H9 (cell line): ENCODE measurements at regions not wholly inside any gene's neighbourhood (a gene's known extent, or its start where the extent isn't known, plus 50 kb on each side); places are given as distances from the start of the nearest gene placed in this dataset.

ENCODE experiments used
- DNase-seq: peaks from one replicate; pipeline ENCODE4 v3.0.0-alpha.2; 2017
- H2AFZ ChIP-seq: one replicate; pipeline ENCODE4 v1.6.1; 2013; ENCODE audit warnings: mild to moderate bottlenecking, low read length, control low read depth, moderate library complexity
- H2AK5ac ChIP-seq: 2 replicates; pipeline ENCODE4 v1.6.1; 2013; ENCODE audit warnings: low read length, control low read depth, mixed read lengths; ENCODE audit not compliant: insufficient read length
- H2BK120ac ChIP-seq: one replicate; pipeline ENCODE4 v1.6.1; 2013; ENCODE audit warnings: low read depth, mild to moderate bottlenecking, low read length, control low read depth, inconsistent platforms; ENCODE audit not compliant: poor library complexity, severe bottlenecking
- H2BK12ac ChIP-seq: 2 replicates; pipeline ENCODE4 v1.6.1; 2013; ENCODE audit warnings: low read length, control low read depth, mixed read lengths, low read depth; ENCODE audit not compliant: insufficient read length
- H2BK15ac ChIP-seq: 2 replicates; pipeline ENCODE4 v1.6.1; 2013; ENCODE audit warnings: low read depth, low read length, control low read depth
- H2BK20ac ChIP-seq: one replicate; pipeline ENCODE4 v1.6.1; 2013; ENCODE audit warnings: low read depth, mild to moderate bottlenecking, low read length, control low read depth, inconsistent platforms; ENCODE audit not compliant: poor library complexity, severe bottlenecking
- H2BK5ac ChIP-seq: 2 replicates; pipeline ENCODE4 v1.6.1; 2013; ENCODE audit warnings: low read length, control low read depth, mixed read lengths; ENCODE audit not compliant: insufficient read length
- H3K14ac ChIP-seq: 2 replicates; pipeline ENCODE4 v1.6.1; 2013; ENCODE audit warnings: low read length, control low read depth; ENCODE audit not compliant: insufficient read depth
- H3K18ac ChIP-seq: 2 replicates; pipeline ENCODE4 v1.6.1; 2013; ENCODE audit warnings: low read depth, mild to moderate bottlenecking, mixed read lengths, low read length, control low read depth; ENCODE audit not compliant: insufficient read length
- H3K23ac ChIP-seq: 2 replicates; pipeline ENCODE4 v1.6.1; 2013; ENCODE audit warnings: low read length, control low read depth, mixed read lengths, low read depth; ENCODE audit not compliant: insufficient read length
- H3K23me2 ChIP-seq: 2 replicates; pipeline ENCODE4 v1.6.1; 2013; ENCODE audit warnings: low read depth, mild to moderate bottlenecking, mixed read lengths, low read length, control low read depth; ENCODE audit not compliant: insufficient read length, poor library complexity, severe bottlenecking
- H3K27ac ChIP-seq: 2 replicates; pipeline ENCODE4 v1.5.1; 2013; ENCODE audit warnings: low read length, control low read depth, mixed read lengths, low read depth; ENCODE audit not compliant: insufficient read length
- H3K27me3 ChIP-seq: 2 replicates; pipeline ENCODE4 v1.6.1; 2013; ENCODE audit warnings: low read length, control low read depth, inconsistent platforms; ENCODE audit not compliant: insufficient read depth
- H3K4ac ChIP-seq: 2 replicates; pipeline ENCODE4 v1.6.1; 2013; ENCODE audit warnings: low read depth, mild to moderate bottlenecking, control low read depth, inconsistent platforms, low read length, moderate library complexity
- H3K4me1 ChIP-seq: 2 replicates; pipeline ENCODE4 v1.6.1; 2013; ENCODE audit warnings: low read length, control low read depth, inconsistent platforms; ENCODE audit not compliant: insufficient read depth
- H3K4me2 ChIP-seq: 2 replicates; pipeline ENCODE4 v1.6.1; 2013; ENCODE audit warnings: low read length, control low read depth, mixed read lengths; ENCODE audit not compliant: insufficient read length, insufficient read depth
- H3K56ac ChIP-seq: 2 replicates; pipeline ENCODE4 v1.6.1; 2013; ENCODE audit warnings: low read depth, mild to moderate bottlenecking, mixed read lengths, low read length, control low read depth; ENCODE audit not compliant: insufficient read length
- H3K79me1 ChIP-seq: 2 replicates; pipeline ENCODE4 v1.6.1; 2013; ENCODE audit warnings: low read depth, mild to moderate bottlenecking, moderate library complexity, low read length, control low read depth, inconsistent platforms; ENCODE audit not compliant: insufficient read depth, poor library complexity, severe bottlenecking
- H3K79me2 ChIP-seq: 2 replicates; pipeline ENCODE4 v1.6.1; 2013; ENCODE audit warnings: low read length, control low read depth, inconsistent platforms; ENCODE audit not compliant: insufficient read depth
- H3K9ac ChIP-seq: 2 replicates; pipeline ENCODE4 v1.6.1; 2013; ENCODE audit warnings: low read length, control low read depth, mixed read lengths; ENCODE audit not compliant: insufficient read length; ENCODE audit errors: extremely low read depth
- H3K9me3 ChIP-seq: one replicate; pipeline ENCODE4 v1.6.1; 2013; ENCODE audit warnings: low read depth, low read length, inconsistent platforms; ENCODE audit not compliant: control insufficient read depth
- H3T11ph ChIP-seq: one replicate; pipeline ENCODE4 v1.6.1; 2013; ENCODE audit warnings: mild to moderate bottlenecking, low read length, control low read depth, inconsistent platforms
- H4K20me1 ChIP-seq: one replicate; pipeline ENCODE4 v1.6.1; 2013; ENCODE audit not compliant: control insufficient read depth, insufficient read length, insufficient read depth
- H4K5ac ChIP-seq: 2 replicates; pipeline ENCODE4 v1.6.1; 2013; ENCODE audit warnings: low read depth, mild to moderate bottlenecking, mixed read lengths, low read length, control low read depth; ENCODE audit not compliant: insufficient read length
- H4K8ac ChIP-seq: replicated peaks from 2 replicates; pipeline ENCODE4 v1.6.1; 2013; ENCODE audit warnings: low read length, control low read depth, mixed read lengths, low read depth; ENCODE audit not compliant: insufficient read length
- H4K91ac ChIP-seq: 2 replicates; pipeline ENCODE4 v1.6.1; 2013; ENCODE audit warnings: low read depth, mild to moderate bottlenecking, moderate library complexity, mixed read lengths, low read length, control low read depth; ENCODE audit not compliant: insufficient read length
- H3K27ac Mint-ChIP-seq, 3 experiments: 2 replicates in 2 of 3; 3 replicates in 1 of 3; pipeline ENCODE4 v1.8.0; 2020 to 2021; ENCODE audit warnings: mixed read lengths in 3 of 3, mild to moderate bottlenecking in 1 of 3, moderate library complexity in 1 of 3
- H3K27me3 Mint-ChIP-seq: 2 replicates; pipeline ENCODE4 v1.8.0; 2021; ENCODE audit warnings: low read depth, mild to moderate bottlenecking, moderate library complexity, mixed read lengths
- H3K36me3 Mint-ChIP-seq, 3 experiments: 2 replicates in 2 of 3; 3 replicates in 1 of 3; pipeline ENCODE4 v1.8.0; 2020 to 2021; ENCODE audit warnings: low read depth in 3 of 3, mixed read lengths in 3 of 3; ENCODE audit not compliant: insufficient read depth in 1 of 3
- H3K4me1 Mint-ChIP-seq, 2 experiments: 2 replicates each; pipeline ENCODE4 v1.8.0; 2020; ENCODE audit warnings: mixed read lengths in 2 of 2
- H3K4me3 Mint-ChIP-seq, 2 experiments: 2 replicates in 1 of 2; 3 replicates in 1 of 2; pipeline ENCODE4 v1.8.0; 2020 to 2021; ENCODE audit warnings: mild to moderate bottlenecking in 2 of 2, mixed read lengths in 2 of 2, moderate library complexity in 1 of 2
- H3K9me3 Mint-ChIP-seq, 2 experiments: 2 replicates in 1 of 2; 3 replicates in 1 of 2; pipeline ENCODE4 v1.8.0; 2020; ENCODE audit warnings: mild to moderate bottlenecking in 2 of 2, mixed read lengths in 2 of 2, moderate library complexity in 1 of 2
- CTCF ChIP-seq: fragments of 200-600 bp; sonication (generic); conservative IDR thresholded peaks from 3 replicates; pipeline ENCODE4 v1.8.0; 2021; ENCODE audit warnings: antibody characterized with exemption, mild to moderate bottlenecking

GRCh38 chr2:116167107-116167506, 1647.4 kb upstream of the DDX18 start:
- no peak for DNase-seq
- H3T11ph ChIP-seq: no peak overlapping the region

More at GRCh38 chr2:116167107-116167506, 1647.4 kb upstream of the DDX18 start:
- H4K20me1 ChIP-seq: no peaks in the 10 kb centered on the region
- no peak overlapping the region for H3K4me2 ChIP-seq
- no peak overlapping the region for H2BK5ac ChIP-seq
- no peaks in the 10 kb centered on the region; the same call in 1 of the 2 replicates for H3K4me1 ChIP-seq
- H3K9ac ChIP-seq: no peak overlapping the region
- no peak overlapping the region for H4K5ac ChIP-seq
- Mint-ChIP-seq H3K27me3 (peaks cover 8% of the 10 kb centered on the region), H3K27ac (no peak overlapping the region), H3K36me3 (peaks cover 23 to 42% (median 34%) of the 10 kb centered on the region in 3 experiments), H3K9me3 (peaks cover 35 to 42% of the 10 kb centered on the region in 2 experiments), H3K4me1 (peaks cover 7 to 9% of the 10 kb centered on the region in 2 experiments; a peak in 3 of 4 replicates), H3K4me3 (no peak overlapping the region)
- H3K23ac ChIP-seq: no peak overlapping the region
- H2AFZ ChIP-seq: no peak overlapping the region
- H2BK20ac ChIP-seq: no peak overlapping the region
- no peak overlapping the region for H2BK12ac ChIP-seq
- H3K79me1 ChIP-seq: no peaks in the 10 kb centered on the region
- H4K91ac ChIP-seq: no peak overlapping the region
- H2BK120ac ChIP-seq: no peak overlapping the region
- no peaks in the 10 kb centered on the region for H3K79me2 ChIP-seq
- H3K14ac ChIP-seq: no peak overlapping the region
- no peak overlapping the region for H2AK5ac ChIP-seq
- H4K8ac ChIP-seq: no peak overlapping the region
- no peak overlapping the region for H2BK15ac ChIP-seq
- no peak overlapping the region for H3K27ac ChIP-seq
- no peaks in the 10 kb centered on the region for H3K23me2 ChIP-seq
- H3K9me3 ChIP-seq: peaks cover 14% of the 10 kb centered on the region
- no peak overlapping the region for H3K4ac ChIP-seq
- no peak overlapping the region for H3K18ac ChIP-seq
- no peak for TF ChIP-seq CTCF
- H3K56ac ChIP-seq: no peak overlapping the region
- H3K27me3 ChIP-seq: no peaks in the 10 kb centered on the region
